22Rv1 (cell line): ENCODE measurements at regions not wholly inside any gene's neighbourhood (a gene's known extent, or its start where the extent isn't known, plus 50 kb on each side); places are given as distances from the start of the nearest gene placed in this dataset.

Source experiments
- CTCF ChIP-seq: fragments of 450-650 bp; IDR thresholded peaks from 2 replicates; pipeline ENCODE4 v1.5.1; 2017; ENCODE audit warnings: mild to moderate bottlenecking
- ZFX ChIP-seq: fragments of 450-650 bp; IDR thresholded peaks from 2 replicates; pipeline ENCODE4 v1.6.1; 2017; ENCODE audit warnings: antibody characterized with exemption, borderline replicate concordance

- TF ChIP-seq CTCF (no peak), ZFX (no peak)
These were observed 349.2 kb upstream of the MCTP2 start for GRCh38 chr15:93882141-93882540.
